HFFc6 (cell line): ENCODE measurements at regions not wholly inside any gene's neighbourhood (a gene's known extent, or its start where the extent isn't known, plus 50 kb on each side); places are given as distances from the start of the nearest gene placed in this dataset.

ENCODE experiments used
- DNase-seq: peaks from one replicate; pipeline ENCODE4 v3.0.0-alpha.2; 2018
- H3K27ac Mint-ChIP-seq: 2 replicates; pipeline ENCODE4 v1.8.0; 2020; ENCODE audit warnings: mild to moderate bottlenecking, mixed read lengths
- H3K27me3 Mint-ChIP-seq: 2 replicates; pipeline ENCODE4 v1.8.0; 2021; ENCODE audit warnings: mild to moderate bottlenecking, moderate library complexity, mixed read lengths; ENCODE audit not compliant: insufficient read depth
- H3K36me3 Mint-ChIP-seq: 2 replicates; pipeline ENCODE4 v1.8.0; 2021; ENCODE audit warnings: low read depth, mixed read lengths
- H3K4me1 Mint-ChIP-seq: 2 replicates; pipeline ENCODE4 v1.8.0; 2020; ENCODE audit warnings: low read depth, mixed read lengths
- H3K4me3 Mint-ChIP-seq: 2 replicates; pipeline ENCODE4 v1.8.0; 2020; ENCODE audit warnings: mild to moderate bottlenecking, moderate library complexity, mixed read lengths
- H3K9me3 Mint-ChIP-seq: 2 replicates; pipeline ENCODE4 v1.8.0; 2020; ENCODE audit warnings: mild to moderate bottlenecking, mixed read lengths
- TF ChIP-seq, protein P1 (sequence below): fragments of 200-600 bp; sonication (generic); IDR thresholded peaks from 2 replicates; pipeline ENCODE4 v1.5.0; 2021; ENCODE audit warnings: antibody characterized with exemption, mild to moderate bottlenecking

DNA sequence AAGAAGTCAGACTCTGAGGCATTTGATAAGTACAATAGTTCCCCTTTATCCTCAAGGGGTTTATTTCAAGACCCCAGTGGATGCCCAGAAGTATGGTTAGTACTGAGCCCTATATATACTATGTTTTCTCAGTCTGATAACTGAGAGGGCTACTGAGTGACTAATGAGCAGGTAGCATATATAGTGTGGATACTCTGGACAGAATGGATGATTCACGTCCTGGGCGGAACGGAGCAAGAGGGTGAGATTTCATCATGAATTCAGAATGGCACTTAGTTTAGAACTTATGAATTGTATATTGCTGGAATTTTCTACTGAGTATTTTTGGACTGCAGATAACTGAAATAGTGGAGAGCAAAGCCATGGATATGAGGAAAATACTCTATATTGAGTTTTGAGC lies 457.6 kb downstream of the PLK2 start:
- Mint-ChIP-seq H3K4me1 (peaks cover 7% of the 10 kb centered on the region), H3K36me3 (no peaks in the 10 kb centered on the region), H3K4me3 (no peak overlapping the region), H3K9me3 (no peaks in the 10 kb centered on the region), H3K27me3 (no peaks in the 10 kb centered on the region), H3K27ac (no peak overlapping the region; the same call in 1 of the 2 replicates)
- DNase-seq, result no peak
- TF ChIP-seq, protein P1, sequence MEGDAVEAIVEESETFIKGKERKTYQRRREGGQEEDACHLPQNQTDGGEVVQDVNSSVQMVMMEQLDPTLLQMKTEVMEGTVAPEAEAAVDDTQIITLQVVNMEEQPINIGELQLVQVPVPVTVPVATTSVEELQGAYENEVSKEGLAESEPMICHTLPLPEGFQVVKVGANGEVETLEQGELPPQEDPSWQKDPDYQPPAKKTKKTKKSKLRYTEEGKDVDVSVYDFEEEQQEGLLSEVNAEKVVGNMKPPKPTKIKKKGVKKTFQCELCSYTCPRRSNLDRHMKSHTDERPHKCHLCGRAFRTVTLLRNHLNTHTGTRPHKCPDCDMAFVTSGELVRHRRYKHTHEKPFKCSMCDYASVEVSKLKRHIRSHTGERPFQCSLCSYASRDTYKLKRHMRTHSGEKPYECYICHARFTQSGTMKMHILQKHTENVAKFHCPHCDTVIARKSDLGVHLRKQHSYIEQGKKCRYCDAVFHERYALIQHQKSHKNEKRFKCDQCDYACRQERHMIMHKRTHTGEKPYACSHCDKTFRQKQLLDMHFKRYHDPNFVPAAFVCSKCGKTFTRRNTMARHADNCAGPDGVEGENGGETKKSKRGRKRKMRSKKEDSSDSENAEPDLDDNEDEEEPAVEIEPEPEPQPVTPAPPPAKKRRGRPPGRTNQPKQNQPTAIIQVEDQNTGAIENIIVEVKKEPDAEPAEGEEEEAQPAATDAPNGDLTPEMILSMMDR, result no peak

DNA sequence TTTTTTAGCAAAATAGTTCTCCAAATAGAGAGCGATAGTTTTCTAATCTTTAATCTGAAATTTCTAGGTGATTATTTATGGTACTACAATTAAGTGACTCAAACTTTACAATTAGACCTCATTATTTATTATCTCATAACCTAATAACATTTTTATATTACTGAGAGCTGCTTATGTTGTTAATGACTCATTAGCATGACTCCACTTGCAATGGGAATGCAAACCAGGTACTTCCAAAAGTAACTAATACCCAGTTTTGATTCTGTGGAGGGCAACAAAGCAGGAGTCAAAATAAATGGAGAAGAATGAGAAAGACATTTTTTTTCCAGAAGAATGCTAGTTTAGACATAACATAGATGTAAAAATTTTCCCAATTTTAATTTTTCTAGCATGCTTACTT lies 466.0 kb downstream of the PLK2 start:
- no peak overlapping the region for H3K4me3 Mint-ChIP-seq
- no peaks in the 10 kb centered on the region for H3K36me3 Mint-ChIP-seq
- H3K9me3 Mint-ChIP-seq, result no peaks in the 10 kb centered on the region
- TF ChIP-seq, protein P1, result no peak
- no peak overlapping the region for H3K27ac Mint-ChIP-seq
- peaks cover 3% of the 10 kb centered on the region; the same call in 1 of the 2 replicates for H3K27me3 Mint-ChIP-seq
- peaks cover 16% of the 10 kb centered on the region for H3K4me1 Mint-ChIP-seq
- DNase-seq, result no peak

DNA sequence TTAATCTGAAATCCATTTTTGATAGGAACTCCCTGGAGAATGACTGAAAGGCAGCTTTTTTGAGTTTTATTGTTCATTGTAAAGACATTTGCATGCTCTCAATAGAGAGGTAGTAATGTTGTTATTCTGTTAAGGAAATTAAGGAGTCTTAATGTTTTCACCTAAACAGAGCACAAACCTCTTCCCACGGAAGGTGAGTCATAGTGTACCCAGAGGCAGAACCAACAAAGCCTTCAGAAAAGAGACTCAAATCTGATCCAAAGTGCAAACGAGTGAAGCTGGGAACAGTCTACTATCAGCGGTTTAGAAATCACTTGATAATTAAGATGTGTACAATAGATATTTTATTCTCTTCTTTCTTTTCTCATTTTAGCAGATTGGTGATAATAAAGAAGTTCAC lies 470.5 kb downstream of the PLK2 start:
- TF ChIP-seq, protein P1, result no peak
- Mint-ChIP-seq H3K9me3 (no peaks in the 10 kb centered on the region), H3K36me3 (no peaks in the 10 kb centered on the region)

DNA sequence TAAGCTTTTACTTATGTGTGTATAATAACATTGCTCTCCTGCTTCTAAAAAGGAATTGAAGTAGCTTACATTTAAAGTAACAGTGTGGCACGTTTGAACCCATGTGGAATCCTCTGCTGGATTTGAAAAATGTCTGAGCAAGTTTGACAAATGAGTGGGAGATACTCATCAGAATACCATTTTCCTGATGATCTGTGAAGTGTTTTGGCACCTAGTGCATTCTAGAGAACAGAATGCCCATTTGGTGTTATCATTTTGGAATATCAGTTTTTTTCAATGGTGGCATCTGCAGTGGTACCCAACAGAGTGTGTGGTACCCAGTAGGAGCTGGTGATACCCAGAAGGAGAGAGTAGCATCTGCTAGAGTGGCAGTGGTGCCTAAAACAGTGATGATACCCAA lies 471.1 kb downstream of the PLK2 start:
- no peaks in the 10 kb centered on the region for H3K36me3 Mint-ChIP-seq
- H3K27me3 Mint-ChIP-seq, result peaks cover 3% of the 10 kb centered on the region

More for the DNA sequence above, 470.5 kb downstream of the PLK2 start:
- DNase-seq, result no peak
- peaks cover 3% of the 10 kb centered on the region for H3K27me3 Mint-ChIP-seq
- peaks cover 28% of the 10 kb centered on the region for H3K4me1 Mint-ChIP-seq
- no peak overlapping the region for H3K4me3 Mint-ChIP-seq
- no peak overlapping the region for H3K27ac Mint-ChIP-seq

DNA sequence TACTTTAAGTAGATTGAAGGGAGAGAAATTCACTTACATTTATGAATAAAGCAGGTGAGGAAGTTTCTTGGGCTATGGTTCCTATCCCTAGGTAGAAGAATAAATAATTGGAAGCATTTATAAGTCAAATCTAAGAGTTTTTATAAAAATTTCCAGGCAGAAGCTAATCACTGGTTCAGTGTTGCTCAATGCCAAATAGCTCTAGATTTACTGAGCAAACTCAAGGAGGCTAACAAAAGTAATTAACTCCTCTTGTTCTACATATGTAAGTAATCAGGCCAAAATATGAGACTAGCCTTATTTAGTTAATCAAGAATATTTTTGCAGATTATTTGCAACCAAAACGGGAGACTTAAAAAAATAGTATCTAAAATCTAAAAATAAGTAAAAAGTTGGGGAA lies 472.3 kb downstream of the PLK2 start:
- Mint-ChIP-seq H3K4me3 (no peak overlapping the region), H3K27ac (no peak overlapping the region), H3K27me3 (peaks cover 2% of the 10 kb centered on the region), H3K9me3 (no peaks in the 10 kb centered on the region), H3K36me3 (no peaks in the 10 kb centered on the region), H3K4me1 (peaks cover 28% of the 10 kb centered on the region)
- TF ChIP-seq, protein P1, result no peak
- no peak for DNase-seq

More for the DNA sequence above, 471.1 kb downstream of the PLK2 start:
- Mint-ChIP-seq H3K4me1 (peaks cover 28% of the 10 kb centered on the region), H3K9me3 (no peaks in the 10 kb centered on the region), H3K27ac (no peak overlapping the region), H3K4me3 (no peak overlapping the region)
- no peak for DNase-seq
- TF ChIP-seq, protein P1, result no peak
